ENCODE measurements at regions not wholly inside any gene's neighbourhood (a gene's known extent, or its start where the extent isn't known, plus 50 kb on each side); places are given as distances from the start of the nearest gene placed in this dataset.
A peak's percentile ranks its signal among the peaks of the same experiment; 100 is the strongest.

- no peak for DNase-seq
- H3K27me3 ChIP-seq (replicated peaks; ENCODE audit: control insufficient read depth, insufficient read depth, low read length, poor library complexity, severe bottlenecking), result no peaks in the 10 kb centered on the region
- no peaks in the 10 kb centered on the region for H3K4me1 ChIP-seq (ENCODE audit: control insufficient read depth, insufficient read depth, low read length, poor library complexity, severe bottlenecking)
- H3K27ac ChIP-seq (ENCODE audit: insufficient read depth, low read length, poor library complexity, severe bottlenecking), result no peak overlapping the region
- H3K4me3 ChIP-seq (ENCODE audit: insufficient read depth, low read depth, low read length, poor library complexity, severe bottlenecking), result no peak overlapping the region
- H3K9me3 ChIP-seq (ENCODE audit: control insufficient read depth, low read length), result no peaks in the 10 kb centered on the region
- H3K36me3 ChIP-seq (ENCODE audit: control insufficient read depth, insufficient read depth, low read length), result no peaks in the 10 kb centered on the region
Measured at GRCh38 chr3:124611520-124611919, 118.7 kb upstream of the UMPS start.

DNA sequence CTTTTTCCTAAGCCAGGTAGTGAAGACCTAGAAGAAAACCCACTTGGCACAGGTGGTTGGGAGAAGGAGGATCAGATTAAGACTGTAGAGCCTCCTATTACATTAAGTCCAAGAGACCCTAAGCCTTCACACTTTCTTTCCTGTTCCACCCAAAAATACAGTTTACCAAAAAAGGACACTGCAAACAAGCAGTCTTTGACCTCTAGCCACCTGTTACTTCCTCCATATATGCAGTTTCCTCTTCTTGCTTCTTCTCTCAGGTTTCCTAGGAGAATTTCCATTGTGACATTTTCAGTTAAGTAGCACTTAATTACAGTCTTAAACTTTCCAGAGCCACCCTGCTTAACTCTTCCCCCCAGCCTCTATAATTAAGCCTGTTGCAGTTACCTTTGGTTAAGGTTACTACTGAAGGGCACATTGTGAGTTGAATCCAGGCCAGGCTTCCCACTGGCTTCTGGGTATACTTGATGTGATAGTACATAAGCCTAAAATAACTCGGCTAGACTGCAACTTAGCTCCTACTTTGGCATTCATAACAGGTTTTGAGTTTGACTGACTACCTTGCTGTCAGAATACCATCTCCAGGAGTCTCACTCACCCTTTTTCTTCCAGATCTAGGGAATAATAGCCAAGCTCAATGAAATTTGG, 114.2 kb upstream of the UMPS start:
- no peak overlapping the region for H3K27ac ChIP-seq (ENCODE audit: insufficient read depth, low read length, poor library complexity, severe bottlenecking)
- no peaks in the 10 kb centered on the region for H3K9me3 ChIP-seq (ENCODE audit: control insufficient read depth, low read length)
- no peak for DNase-seq
- H3K4me1 ChIP-seq (ENCODE audit: control insufficient read depth, insufficient read depth, low read length, poor library complexity, severe bottlenecking), result peaks cover 9% of the 10 kb centered on the region
- H3K4me3 ChIP-seq (ENCODE audit: insufficient read depth, low read depth, low read length, poor library complexity, severe bottlenecking), result no peak overlapping the region
- H3K27me3 ChIP-seq (replicated peaks; ENCODE audit: control insufficient read depth, insufficient read depth, low read length, poor library complexity, severe bottlenecking), result no peaks in the 10 kb centered on the region
- H3K36me3 ChIP-seq (ENCODE audit: control insufficient read depth, insufficient read depth, low read length), result no peaks in the 10 kb centered on the region

DNA sequence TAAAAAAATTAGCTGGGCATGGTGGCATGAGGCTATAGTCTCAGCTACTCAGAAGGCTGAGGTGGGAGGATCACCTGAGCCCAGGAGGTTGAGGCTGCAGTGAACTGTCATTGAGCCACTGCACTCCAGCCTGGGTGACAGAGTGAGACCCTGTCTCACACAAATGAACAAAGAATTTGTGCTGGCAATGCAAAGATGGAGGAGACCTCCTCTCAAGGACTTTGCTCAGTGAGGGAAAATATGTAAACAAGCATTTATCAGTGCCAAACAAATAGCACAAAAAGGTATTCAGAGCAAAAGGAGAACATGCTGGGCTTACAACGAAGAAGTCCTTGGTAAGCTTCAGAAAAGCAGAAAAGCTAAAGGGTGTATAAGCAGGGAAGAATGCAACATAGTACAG, 113.1 kb upstream of the UMPS start:
- no peak for DNase-seq
- Histone ChIP-seq H3K27ac (ENCODE audit: insufficient read depth, low read length, poor library complexity, severe bottlenecking) (no peak overlapping the region), H3K27me3 (replicated peaks; ENCODE audit: control insufficient read depth, insufficient read depth, low read length, poor library complexity, severe bottlenecking) (no peaks in the 10 kb centered on the region), H3K9me3 (ENCODE audit: control insufficient read depth, low read length) (no peaks in the 10 kb centered on the region), H3K36me3 (ENCODE audit: control insufficient read depth, insufficient read depth, low read length) (no peaks in the 10 kb centered on the region), H3K4me1 (ENCODE audit: control insufficient read depth, insufficient read depth, low read length, poor library complexity, severe bottlenecking) (peaks cover 12% of the 10 kb centered on the region), H3K4me3 (ENCODE audit: insufficient read depth, low read depth, low read length, poor library complexity, severe bottlenecking) (no peak overlapping the region)

DNA sequence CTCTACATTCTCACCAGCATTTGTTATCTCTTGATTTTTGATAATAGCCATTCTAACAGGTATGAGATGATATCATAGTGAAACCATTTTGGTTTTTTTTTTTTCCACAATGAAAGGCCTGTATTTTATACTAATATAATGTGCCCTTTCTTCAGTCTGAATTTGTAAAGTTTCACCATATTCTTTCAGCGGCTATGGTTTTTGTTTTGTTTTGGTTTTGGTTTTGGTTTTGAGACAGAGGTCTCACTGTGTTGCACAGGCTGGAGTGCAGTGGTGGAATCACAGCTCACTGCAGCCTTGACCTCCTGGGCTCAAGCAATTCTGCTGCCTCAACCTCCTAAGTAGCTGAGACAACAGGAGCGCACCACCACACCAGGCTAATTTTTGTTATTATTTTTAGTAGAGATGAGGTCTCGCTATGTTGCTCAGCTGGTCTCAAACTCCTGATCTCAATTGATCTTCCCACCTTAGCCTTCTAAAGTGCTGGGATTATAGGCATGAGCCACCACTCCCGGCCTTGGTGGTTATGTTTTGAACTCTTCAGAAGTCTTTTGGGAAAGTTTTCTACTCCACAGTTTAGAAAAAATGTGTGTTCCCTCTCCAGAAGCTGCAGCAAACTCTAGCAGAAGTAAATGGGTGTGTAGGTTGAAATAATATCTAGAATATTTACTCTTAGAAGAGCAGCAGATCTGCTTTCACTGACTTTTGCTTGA, 110.2 kb upstream of the UMPS start:
- Histone ChIP-seq H3K4me3 (ENCODE audit: insufficient read depth, low read depth, low read length, poor library complexity, severe bottlenecking) (peak overlapping the region; percentile 21), H3K36me3 (ENCODE audit: control insufficient read depth, insufficient read depth, low read length) (no peaks in the 10 kb centered on the region), H3K4me1 (ENCODE audit: control insufficient read depth, insufficient read depth, low read length, poor library complexity, severe bottlenecking) (peaks cover 12% of the 10 kb centered on the region), H3K27me3 (replicated peaks; ENCODE audit: control insufficient read depth, insufficient read depth, low read length, poor library complexity, severe bottlenecking) (no peaks in the 10 kb centered on the region), H3K27ac (ENCODE audit: insufficient read depth, low read length, poor library complexity, severe bottlenecking) (peak overlapping the region; percentile 41), H3K9me3 (ENCODE audit: control insufficient read depth, low read length) (no peaks in the 10 kb centered on the region)
- no peak for DNase-seq

DNA sequence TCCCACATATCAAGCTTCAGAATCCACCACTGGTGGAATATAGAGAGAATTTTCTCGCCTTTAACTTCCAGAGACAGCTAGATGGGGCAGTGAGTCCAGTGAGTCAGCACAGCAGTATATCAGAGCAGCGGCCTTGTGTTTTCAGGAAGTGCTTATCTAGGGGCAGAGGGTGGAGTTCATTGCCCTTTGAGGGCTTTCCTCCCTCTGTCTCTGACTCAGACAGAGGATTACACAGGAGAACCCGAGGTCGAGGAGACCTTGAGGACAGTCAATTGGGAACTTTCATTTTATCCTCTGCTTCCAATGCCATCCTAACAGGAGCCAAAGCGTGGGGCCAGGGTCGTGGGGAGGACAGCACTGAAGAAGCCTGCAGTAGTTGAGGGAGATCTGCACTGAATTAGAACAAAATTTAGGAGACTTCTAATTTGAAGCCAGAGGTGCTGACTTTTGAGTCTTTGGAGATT, 109.6 kb upstream of the UMPS start:
- Histone ChIP-seq H3K27ac (ENCODE audit: insufficient read depth, low read length, poor library complexity, severe bottlenecking) (no peak overlapping the region), H3K36me3 (ENCODE audit: control insufficient read depth, insufficient read depth, low read length) (no peaks in the 10 kb centered on the region), H3K9me3 (ENCODE audit: control insufficient read depth, low read length) (no peaks in the 10 kb centered on the region), H3K4me1 (ENCODE audit: control insufficient read depth, insufficient read depth, low read length, poor library complexity, severe bottlenecking) (peaks cover 12% of the 10 kb centered on the region), H3K4me3 (ENCODE audit: insufficient read depth, low read depth, low read length, poor library complexity, severe bottlenecking) (peak overlapping the region; percentile 21), H3K27me3 (replicated peaks; ENCODE audit: control insufficient read depth, insufficient read depth, low read length, poor library complexity, severe bottlenecking) (no peaks in the 10 kb centered on the region)
- DNase-seq, result no peak

DNA sequence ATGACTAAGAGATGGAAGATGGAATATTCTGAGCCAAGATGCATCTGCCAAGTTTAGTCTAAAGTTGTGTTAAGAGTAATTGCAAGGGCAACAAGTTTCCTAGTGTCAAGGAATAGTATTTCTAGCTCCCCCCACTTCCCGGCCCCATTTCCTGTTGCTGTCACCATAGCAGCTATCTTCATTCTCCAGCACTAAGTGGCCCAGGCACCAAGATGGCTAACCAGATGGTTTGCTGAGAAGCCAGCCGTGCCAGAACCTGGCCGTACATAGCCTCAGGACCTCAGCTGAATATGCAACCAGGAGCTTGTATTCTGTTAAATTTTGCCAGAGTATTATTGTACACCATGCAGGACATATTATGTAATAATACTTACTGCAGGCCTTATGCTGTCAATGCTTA, 108.8 kb upstream of the UMPS start:
- DNase-seq, result no peak
- Histone ChIP-seq H3K27me3 (replicated peaks; ENCODE audit: control insufficient read depth, insufficient read depth, low read length, poor library complexity, severe bottlenecking) (no peaks in the 10 kb centered on the region), H3K9me3 (ENCODE audit: control insufficient read depth, low read length) (no peaks in the 10 kb centered on the region), H3K36me3 (ENCODE audit: control insufficient read depth, insufficient read depth, low read length) (no peaks in the 10 kb centered on the region), H3K4me1 (ENCODE audit: control insufficient read depth, insufficient read depth, low read length, poor library complexity, severe bottlenecking) (peaks cover 12% of the 10 kb centered on the region), H3K4me3 (ENCODE audit: insufficient read depth, low read depth, low read length, poor library complexity, severe bottlenecking) (no peak overlapping the region), H3K27ac (ENCODE audit: insufficient read depth, low read length, poor library complexity, severe bottlenecking) (no peak overlapping the region)

- no peak for DNase-seq
- no peaks in the 10 kb centered on the region for H3K27me3 ChIP-seq (replicated peaks; ENCODE audit: control insufficient read depth, insufficient read depth, low read length, poor library complexity, severe bottlenecking)
- H3K4me1 ChIP-seq (ENCODE audit: control insufficient read depth, insufficient read depth, low read length, poor library complexity, severe bottlenecking), result peaks cover 11% of the 10 kb centered on the region
- H3K36me3 ChIP-seq (ENCODE audit: control insufficient read depth, insufficient read depth, low read length), result no peaks in the 10 kb centered on the region
- H3K9me3 ChIP-seq (ENCODE audit: control insufficient read depth, low read length), result no peaks in the 10 kb centered on the region
- no peak overlapping the region for H3K27ac ChIP-seq (ENCODE audit: insufficient read depth, low read length, poor library complexity, severe bottlenecking)
- H3K4me3 ChIP-seq (ENCODE audit: insufficient read depth, low read depth, low read length, poor library complexity, severe bottlenecking), result no peak overlapping the region
Measured at GRCh38 chr3:124625074-124625473, 105.2 kb upstream of the UMPS start.

DNA sequence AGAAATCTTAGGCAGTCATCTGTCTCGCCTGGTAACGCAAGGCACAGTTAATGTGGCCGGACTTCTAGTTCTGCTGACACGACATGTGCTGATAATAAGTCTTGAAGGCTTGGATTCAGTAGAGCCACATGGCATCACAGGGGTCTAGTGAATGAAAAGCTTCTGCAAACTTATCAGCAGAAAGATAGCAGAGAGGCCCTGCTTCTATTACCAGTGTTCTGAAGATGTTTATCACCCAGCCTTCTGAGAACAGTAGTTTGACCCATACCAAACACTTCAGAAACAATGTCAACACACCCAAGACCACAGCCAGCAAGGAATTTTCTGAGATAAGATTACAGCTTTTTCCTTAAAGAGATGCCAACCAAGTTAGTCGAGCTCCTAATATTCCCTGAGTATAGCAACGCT, 102.7 kb upstream of the UMPS start:
- no peak overlapping the region for H3K4me3 ChIP-seq (ENCODE audit: insufficient read depth, low read depth, low read length, poor library complexity, severe bottlenecking)
- no peak overlapping the region for H3K27ac ChIP-seq (ENCODE audit: insufficient read depth, low read length, poor library complexity, severe bottlenecking)
- no peaks in the 10 kb centered on the region for H3K4me1 ChIP-seq (ENCODE audit: control insufficient read depth, insufficient read depth, low read length, poor library complexity, severe bottlenecking)
- H3K36me3 ChIP-seq (ENCODE audit: control insufficient read depth, insufficient read depth, low read length), result no peaks in the 10 kb centered on the region
- no peaks in the 10 kb centered on the region for H3K9me3 ChIP-seq (ENCODE audit: control insufficient read depth, low read length)
- no peak for DNase-seq
- no peaks in the 10 kb centered on the region for H3K27me3 ChIP-seq (replicated peaks; ENCODE audit: control insufficient read depth, insufficient read depth, low read length, poor library complexity, severe bottlenecking)

- no peak overlapping the region for H3K27ac ChIP-seq (ENCODE audit: insufficient read depth, low read length, poor library complexity, severe bottlenecking)
- H3K36me3 ChIP-seq (ENCODE audit: control insufficient read depth, insufficient read depth, low read length), result no peaks in the 10 kb centered on the region
- H3K27me3 ChIP-seq (replicated peaks; ENCODE audit: control insufficient read depth, insufficient read depth, low read length, poor library complexity, severe bottlenecking), result peaks cover 4% of the 10 kb centered on the region
- DNase-seq, result no peak
- no peak overlapping the region for H3K4me3 ChIP-seq (ENCODE audit: insufficient read depth, low read depth, low read length, poor library complexity, severe bottlenecking)
- H3K9me3 ChIP-seq (ENCODE audit: control insufficient read depth, low read length), result no peaks in the 10 kb centered on the region
- H3K4me1 ChIP-seq (ENCODE audit: control insufficient read depth, insufficient read depth, low read length, poor library complexity, severe bottlenecking), result no peaks in the 10 kb centered on the region
Measured at GRCh38 chr3:124628863-124629262, 101.4 kb upstream of the UMPS start.

GRCh38 chr3:124629497-124629896, 100.8 kb upstream of the UMPS start:
- no peaks in the 10 kb centered on the region for H3K36me3 ChIP-seq (ENCODE audit: control insufficient read depth, insufficient read depth, low read length)
- H3K4me3 ChIP-seq (ENCODE audit: insufficient read depth, low read depth, low read length, poor library complexity, severe bottlenecking), result no peak overlapping the region
- no peak overlapping the region for H3K27ac ChIP-seq (ENCODE audit: insufficient read depth, low read length, poor library complexity, severe bottlenecking)
- no peak for DNase-seq
- no peaks in the 10 kb centered on the region for H3K9me3 ChIP-seq (ENCODE audit: control insufficient read depth, low read length)
- peaks cover 4% of the 10 kb centered on the region for H3K27me3 ChIP-seq (replicated peaks; ENCODE audit: control insufficient read depth, insufficient read depth, low read length, poor library complexity, severe bottlenecking)
- no peaks in the 10 kb centered on the region for H3K4me1 ChIP-seq (ENCODE audit: control insufficient read depth, insufficient read depth, low read length, poor library complexity, severe bottlenecking)

Measured in effector memory CD4-positive, alpha-beta T cell (primary cell).